ENCODE measurements at regions not wholly inside any gene's neighbourhood (a gene's known extent, or its start where the extent isn't known, plus 50 kb on each side); places are given as distances from the start of the nearest gene placed in this dataset.
"Not testable (repeated sequence)": the region's sequence is repeated elsewhere in the genome, so short reads cannot be mapped to it uniquely, and the experiment has no call there.

GRCh38 chr13:50294425-50294824 lies 279.2 kb downstream of the KCNRG start:
- TF ChIP-seq CTCF (IDR thresholded peaks at IDR 0.05; ENCODE audit: insufficient read depth, low read length, poor library complexity, severe bottlenecking); EZH2phosphoT487 (conservative IDR thresholded peaks at IDR 0.05; ENCODE audit: low read length): not testable (repeated sequence)

Data from SU-DHL-6 (cell line).